Right lobe of liver (tissue), 4 donors: ENCODE measurements at regions not wholly inside any gene's neighbourhood (a gene's known extent, or its start where the extent isn't known, plus 50 kb on each side); places are given as distances from the start of the nearest gene placed in this dataset.

ENCODE experiments used
- CTCF ChIP-seq, 4 donors: fragments of 200-600 bp in 3 of 4; fragments of 450-650 bp in 1 of 4; IDR thresholded peaks; one replicate each; pipeline versions ENCODE4 v1.5.1 to v1.8.0; 2016 to 2022; ENCODE audit warnings: antibody characterized with exemption in 4 of 4, mild to moderate bottlenecking in 2 of 4
- POLR2A ChIP-seq: fragments of 450-650 bp; IDR thresholded peaks from one replicate; pipeline ENCODE4 v1.6.1; 2017; ENCODE audit warnings: antibody characterized with exemption, mild to moderate bottlenecking
- donor health status: DM: no; HTN: no; CAD: no.
- donor health status: DM: no; HTN: no; CAD: no.
- donor health status: DM: no; HTN: yes; CAD: no.

GRCh38 chr7:85714043-85714578, 527.3 kb upstream of the SEMA3D start:
- TF ChIP-seq CTCF (IDR thresholded peaks at IDR 0.05), result no peak
- TF ChIP-seq POLR2A, result no peak
